Urinary bladder (tissue), 3 donors: ENCODE measurements at regions not wholly inside any gene's neighbourhood (a gene's known extent, or its start where the extent isn't known, plus 50 kb on each side); places are given as distances from the start of the nearest gene placed in this dataset.
"Not testable (repeated sequence)": the region's sequence is repeated elsewhere in the genome, so short reads cannot be mapped to it uniquely, and the experiment has no call there.

ENCODE experiments used
- DNase-seq: peaks from one replicate; pipeline ENCODE4 v3.0.0-alpha.2; 2015; ENCODE audit errors: extremely low spot score
- H3K27ac ChIP-seq: one replicate; pipeline ENCODE4 v1.5.1; 2013; ENCODE audit warnings: low read depth, mild to moderate bottlenecking, moderate library complexity
- H3K36me3 ChIP-seq: one replicate; pipeline ENCODE4 v1.6.1; 2013; ENCODE audit warnings: mild to moderate bottlenecking, moderate library complexity; ENCODE audit not compliant: insufficient read depth
- H3K4me1 ChIP-seq: one replicate; pipeline ENCODE4 v1.6.1; 2013; ENCODE audit warnings: mild to moderate bottlenecking, moderate library complexity; ENCODE audit not compliant: insufficient read depth
- H3K4me3 ChIP-seq: one replicate; pipeline ENCODE4 v1.5.1; 2013; ENCODE audit warnings: low read depth, low read length
- WGBS: extraction: QIAGEN DNeasy Blood & Tissue Kit; methylation state at CpG from one replicate; pipeline ENCODE4 v1.1.7; 2013; 5-methylcytosine and 5-hydroxymethylcytosine counted together
- donor health status: healthy with polysubstance abuse.
- donor health status: healthy.

DNA sequence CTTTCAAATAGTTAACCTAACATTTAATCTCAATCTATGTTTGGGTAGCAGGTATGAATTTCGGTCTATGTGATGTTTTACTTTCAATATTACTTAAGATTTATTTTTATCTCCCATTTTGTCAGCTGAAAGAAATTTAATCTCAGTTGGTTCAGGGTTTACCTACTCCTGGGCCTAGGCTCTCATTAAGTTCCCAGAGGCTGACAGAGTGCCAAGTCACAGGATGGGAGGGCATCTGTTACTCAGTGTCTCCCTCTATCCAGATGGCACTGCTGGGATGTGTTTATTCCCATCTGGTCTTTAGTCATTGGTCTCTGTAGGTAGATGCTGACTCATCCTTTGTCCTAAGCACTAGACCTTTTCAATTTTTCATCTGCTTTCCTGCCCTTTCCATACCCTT, 129.4 kb upstream of the ARSJ start:
- Histone ChIP-seq H3K4me1 (no peaks in the 10 kb centered on the region), H3K36me3 (no peaks in the 10 kb centered on the region), H3K4me3 (no peak overlapping the region), H3K27ac (no peak overlapping the region)
- 88% methylated on average over 1 of the region's 1 CpG for WGBS
- DNase-seq: no peak

DNA sequence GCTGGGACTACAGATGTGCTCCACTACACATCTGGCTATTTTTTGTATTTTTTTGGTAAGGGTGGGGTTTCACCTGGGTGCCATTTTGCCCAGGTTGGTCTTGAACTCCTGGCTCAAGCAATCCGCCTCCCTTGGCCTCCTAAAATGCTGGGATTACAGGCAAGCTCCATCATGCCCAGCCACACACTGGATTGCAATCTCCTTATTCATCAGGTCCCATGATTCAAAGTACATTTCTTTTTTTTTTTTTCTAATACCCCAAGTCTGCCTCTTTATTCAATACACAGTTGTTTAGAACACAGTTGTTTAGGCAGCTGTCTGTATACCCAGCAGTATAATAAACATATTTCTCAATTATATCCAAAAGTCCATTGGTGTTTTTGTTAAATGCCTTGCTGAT, 130.3 kb upstream of the ARSJ start:
- H3K4me1 ChIP-seq: no peaks in the 10 kb centered on the region
- 95% methylated on average over 1 of the region's 1 CpG for WGBS
- no peak overlapping the region for H3K4me3 ChIP-seq
- no peak for DNase-seq
- no peak overlapping the region for H3K27ac ChIP-seq
- H3K36me3 ChIP-seq: no peaks in the 10 kb centered on the region

DNA sequence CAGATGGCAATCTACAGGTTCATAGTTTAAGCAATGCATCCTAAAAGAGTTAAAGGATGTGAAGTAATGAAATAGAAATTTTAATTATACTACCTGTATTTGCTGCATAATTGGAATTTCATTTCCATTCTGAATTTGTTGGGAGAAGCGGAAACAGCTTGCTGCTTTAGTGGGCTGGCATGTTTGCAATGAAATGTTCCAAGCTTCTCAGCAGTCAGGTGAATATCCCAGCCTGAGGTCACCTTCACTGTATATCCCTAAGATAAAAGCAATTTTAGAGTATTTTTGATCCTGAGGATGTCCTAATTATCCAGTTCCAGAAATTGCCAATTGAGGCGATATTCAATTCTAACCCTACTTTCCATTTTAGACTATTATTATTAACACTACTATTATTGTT, 136.1 kb upstream of the ARSJ start:
- WGBS: 74% methylated on average over 2 of the region's 2 CpGs
- Histone ChIP-seq H3K4me3 (no peak overlapping the region), H3K27ac (no peak overlapping the region), H3K4me1 (no peaks in the 10 kb centered on the region), H3K36me3 (no peaks in the 10 kb centered on the region)
- DNase-seq: no peak

DNA sequence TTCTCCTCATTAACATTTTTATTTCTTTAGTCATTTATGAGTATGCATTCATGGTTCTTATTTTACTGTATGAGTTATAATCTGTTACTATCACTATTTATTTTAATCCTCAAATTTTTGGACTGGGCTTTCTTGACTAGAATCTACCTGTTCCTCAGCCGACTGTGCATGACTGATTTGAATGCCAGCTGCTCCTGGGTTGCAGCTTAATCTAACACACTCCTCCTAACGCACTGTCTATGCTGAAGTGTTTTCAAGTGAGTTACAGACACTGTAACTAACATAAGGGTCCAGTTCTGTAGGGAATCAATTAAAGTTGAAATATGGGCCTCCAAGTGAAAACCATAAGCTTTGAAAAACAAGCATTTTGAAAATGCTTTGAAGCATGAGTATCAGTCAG, 137.4 kb upstream of the ARSJ start:
- Histone ChIP-seq H3K4me3 (no peak overlapping the region), H3K4me1 (no peaks in the 10 kb centered on the region), H3K27ac (no peak overlapping the region), H3K36me3 (no peaks in the 10 kb centered on the region)
- 86% methylated on average over 2 of the region's 2 CpGs for WGBS
- DNase-seq: no peak

DNA sequence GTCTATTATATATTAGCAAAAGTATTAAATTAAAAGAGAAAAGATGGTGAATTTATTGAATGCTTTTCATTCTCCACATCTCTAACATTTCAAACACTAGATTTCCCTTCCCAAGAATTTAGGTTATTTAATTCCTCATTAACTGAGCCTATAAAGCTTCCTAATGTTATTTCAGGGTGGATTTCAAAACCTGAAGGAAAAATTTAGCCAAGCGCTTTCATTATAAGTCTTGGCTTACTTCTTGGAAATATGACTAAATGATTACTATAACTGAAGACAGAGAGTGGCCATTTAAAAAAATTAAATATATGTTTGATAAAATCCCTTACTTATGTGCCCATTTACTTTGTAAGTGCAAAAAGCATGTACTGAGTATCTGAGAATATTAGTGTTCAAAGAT, 141.8 kb upstream of the ARSJ start:
- WGBS: 97% methylated on average over 1 of the region's 1 CpG
- DNase-seq: no peak

DNA sequence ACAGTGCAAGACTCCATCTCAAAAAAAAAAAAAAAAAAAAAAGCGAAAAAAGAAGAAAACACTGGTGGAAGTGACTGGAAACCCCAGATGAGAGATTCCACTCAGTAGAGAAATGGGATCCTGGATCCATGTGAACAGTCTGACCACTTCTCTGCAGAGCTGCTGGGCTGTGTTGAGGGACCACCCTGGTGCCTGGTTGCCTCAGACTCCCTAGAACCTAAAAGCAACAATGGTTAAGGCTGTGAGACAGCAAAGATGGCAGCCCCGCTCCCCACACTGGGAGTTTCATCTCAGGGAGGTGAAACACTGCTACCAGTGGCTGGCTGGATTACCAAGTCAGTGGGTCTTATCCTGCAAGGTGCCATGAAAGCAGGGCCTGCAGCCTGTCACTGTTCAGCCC, 152.8 kb upstream of the ARSJ start:
- Histone ChIP-seq H3K4me1 (no peaks in the 10 kb centered on the region), H3K27ac (no peak overlapping the region), H3K4me3 (no peak overlapping the region), H3K36me3 (no peaks in the 10 kb centered on the region)
- WGBS: 99% methylated on average over 2 of the region's 2 CpGs
- no peak for DNase-seq

More for the DNA sequence above, 141.8 kb upstream of the ARSJ start:
- H3K4me1 ChIP-seq: no peaks in the 10 kb centered on the region
- no peaks in the 10 kb centered on the region for H3K36me3 ChIP-seq
- no peak overlapping the region for H3K4me3 ChIP-seq
- H3K27ac ChIP-seq: no peak overlapping the region

DNA sequence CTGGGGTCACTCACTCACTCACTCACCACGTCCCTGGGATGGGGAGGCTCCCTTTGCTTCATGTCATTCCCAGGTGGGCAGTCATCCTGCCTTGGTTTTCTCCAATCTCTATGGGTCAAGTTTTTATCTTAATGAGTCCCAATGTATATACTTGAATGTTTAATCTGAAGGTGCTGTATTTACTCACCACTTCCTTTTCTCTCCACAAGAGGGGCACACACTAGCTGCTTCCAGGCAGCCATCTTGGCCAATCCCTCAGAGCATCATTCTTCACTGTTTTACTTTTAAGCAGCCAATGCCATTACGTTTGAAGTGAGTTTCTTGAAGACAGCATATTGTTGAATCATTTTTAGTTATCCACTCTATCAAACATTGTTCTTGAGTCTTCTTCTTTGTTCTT, 153.4 kb upstream of the ARSJ start:
- Histone ChIP-seq H3K27ac (no peak overlapping the region), H3K36me3 (no peaks in the 10 kb centered on the region), H3K4me3 (no peak overlapping the region), H3K4me1 (no peaks in the 10 kb centered on the region)
- 90% methylated on average over 2 of the region's 2 CpGs for WGBS
- no peak for DNase-seq

DNA sequence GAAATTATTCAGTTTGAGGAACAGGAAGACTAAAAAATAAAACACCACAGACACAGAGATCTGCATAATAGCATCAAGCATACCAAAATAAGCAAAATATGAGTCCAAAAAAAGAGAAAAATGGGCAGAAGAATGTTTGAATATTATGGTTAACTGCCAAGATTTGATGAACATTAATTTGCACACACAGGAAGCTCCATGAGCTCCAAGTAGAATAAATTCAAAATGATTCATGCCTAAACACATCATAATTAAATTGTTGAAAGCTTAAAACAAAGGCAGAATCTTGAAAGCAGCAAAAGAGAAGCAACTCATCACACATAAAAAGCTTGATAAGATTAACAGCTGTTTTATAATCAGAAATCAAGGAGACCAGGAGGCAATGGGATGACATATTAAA, 156.6 kb upstream of the ARSJ start:
- H3K4me1 ChIP-seq: no peaks in the 10 kb centered on the region

DNA sequence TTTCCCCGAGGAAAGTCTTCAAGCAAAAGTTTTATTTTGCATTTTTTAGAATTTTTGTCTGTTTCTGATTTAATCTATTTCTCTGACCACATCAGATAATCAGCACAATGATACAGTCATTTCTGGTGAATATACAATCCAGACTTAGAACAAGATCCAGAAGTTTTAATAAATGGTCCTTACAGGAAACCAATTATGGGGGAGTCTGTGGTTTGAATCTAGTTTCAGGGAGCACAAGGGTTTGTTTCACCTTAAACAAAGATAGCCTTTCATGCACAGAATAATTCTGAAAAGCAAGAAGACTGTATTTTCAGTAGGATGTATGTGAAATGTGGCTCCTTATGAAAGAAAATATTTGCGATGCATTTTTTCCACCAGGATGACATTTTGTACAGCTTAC, 158.5 kb upstream of the ARSJ start:
- Histone ChIP-seq H3K27ac (no peak overlapping the region), H3K4me1 (no peaks in the 10 kb centered on the region)
- no peak for DNase-seq

More for the DNA sequence above, 156.6 kb upstream of the ARSJ start:
- Histone ChIP-seq H3K27ac (no peak overlapping the region), H3K36me3 (no peaks in the 10 kb centered on the region), H3K4me3 (no peak overlapping the region)
- DNase-seq: no peak

DNA sequence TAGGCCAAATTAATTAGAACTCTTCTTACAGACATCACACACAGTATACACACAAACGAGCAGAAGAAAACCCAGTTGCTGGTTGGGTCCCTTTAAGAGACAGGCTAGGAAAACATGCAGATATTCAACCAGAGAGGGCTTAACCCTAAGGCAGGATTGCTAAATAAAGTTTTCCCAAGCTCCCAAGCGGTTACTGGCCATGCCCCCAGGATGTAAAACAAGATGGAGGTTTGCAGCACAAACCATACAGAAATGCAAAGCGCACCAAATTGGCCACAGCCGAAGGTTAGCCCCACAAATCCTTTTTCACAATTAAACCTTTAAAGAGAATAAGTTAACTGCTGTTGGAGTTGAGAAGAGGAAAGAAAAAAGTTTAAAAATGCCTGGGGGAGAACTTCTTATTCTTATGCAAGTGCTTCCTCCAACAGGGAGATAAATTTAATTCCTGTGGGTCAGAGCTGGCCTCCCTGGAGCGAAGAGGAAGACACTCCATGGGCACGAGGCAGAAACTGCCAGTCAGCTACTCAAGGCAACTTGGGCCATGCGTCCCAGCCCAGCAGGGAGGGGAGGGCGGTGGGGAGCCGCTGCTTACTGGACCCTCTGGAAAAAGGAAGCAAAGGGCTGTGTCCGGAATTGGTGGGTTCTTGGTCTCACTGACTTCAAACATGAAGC, 167.6 kb upstream of the ARSJ start:
- H3K4me3 ChIP-seq: no peak overlapping the region
- WGBS: 81% methylated on average over 10 of the region's 10 CpGs
- no peak for DNase-seq
- H3K4me1 ChIP-seq: no peaks in the 10 kb centered on the region
- no peaks in the 10 kb centered on the region for H3K36me3 ChIP-seq
- H3K27ac ChIP-seq: no peak overlapping the region

More for the DNA sequence above, 158.5 kb upstream of the ARSJ start:
- Histone ChIP-seq H3K4me3 (no peak overlapping the region), H3K36me3 (no peaks in the 10 kb centered on the region)
- WGBS: 77% methylated on average over 2 of the region's 2 CpGs

DNA sequence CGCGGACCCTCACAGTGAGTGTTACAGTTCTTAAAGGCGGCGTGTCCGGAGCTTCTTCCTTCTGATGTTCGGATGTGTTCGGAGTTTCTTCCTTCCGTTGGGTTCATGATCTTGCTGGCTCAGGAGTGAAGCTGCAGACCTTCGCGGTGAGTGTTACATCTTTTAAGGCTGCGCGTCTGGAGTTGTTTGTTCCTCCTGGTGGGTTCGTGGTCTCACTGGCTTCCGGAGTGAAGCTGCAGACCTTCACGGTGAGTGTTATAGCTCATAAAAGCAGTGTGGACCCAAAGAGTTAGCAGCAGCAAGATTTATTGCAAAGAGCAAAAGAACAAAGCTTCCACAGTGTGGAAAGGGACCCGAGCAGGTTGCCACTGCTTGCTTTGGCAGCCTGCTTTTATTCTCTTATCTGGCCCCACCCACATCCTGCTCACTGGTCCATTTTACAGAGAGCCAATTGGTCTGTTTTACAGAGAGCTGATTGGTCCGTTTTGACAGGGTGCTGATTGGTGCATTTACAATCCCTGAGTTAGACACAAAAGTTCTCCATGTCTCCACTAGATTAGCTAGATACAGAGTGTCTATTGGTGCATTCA, 168.3 kb upstream of the ARSJ start:
- not testable (repeated sequence) for H3K36me3 ChIP-seq, DNase-seq, H3K4me3 ChIP-seq, H3K27ac ChIP-seq, H3K4me1 ChIP-seq
- 81% methylated on average over 17 of the region's 17 CpGs for WGBS

DNA sequence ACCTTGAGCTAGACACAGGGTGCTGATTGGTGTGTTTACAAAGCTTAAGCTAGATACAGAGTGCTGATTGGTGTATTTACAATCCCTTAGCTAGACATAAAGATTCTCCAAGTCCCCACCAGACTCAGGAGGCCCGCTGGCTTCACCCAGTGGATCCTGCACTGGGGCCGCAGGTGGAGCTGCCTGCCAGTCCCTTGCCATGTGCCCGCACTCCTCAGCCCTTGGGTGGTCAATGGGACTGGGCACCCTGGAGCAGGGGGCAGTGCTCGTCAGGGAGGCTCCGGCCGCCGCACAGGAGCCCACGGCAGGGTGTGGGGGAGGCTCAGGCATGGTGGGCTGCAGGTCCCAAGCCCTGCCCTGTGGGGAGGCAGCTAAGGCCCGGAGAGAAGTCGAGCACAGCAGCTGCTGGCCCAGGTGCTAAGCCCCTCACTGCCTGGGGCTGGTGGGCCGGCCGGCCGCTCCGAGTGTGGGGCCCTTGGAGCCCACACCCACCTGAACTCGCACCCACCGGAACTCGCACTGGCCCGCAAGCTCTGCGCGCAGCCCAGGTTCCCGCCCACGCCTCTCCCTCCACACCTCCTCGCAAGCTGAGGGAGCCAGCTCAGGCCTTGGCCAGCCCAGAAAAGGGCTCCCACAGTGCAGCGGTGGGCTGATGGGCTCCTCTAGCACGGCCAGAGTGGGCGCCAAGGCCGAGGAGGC, 169.1 kb upstream of the ARSJ start:
- WGBS: 97% methylated on average over 27 of the region's 27 CpGs
- H3K27ac ChIP-seq, H3K36me3 ChIP-seq, H3K4me1 ChIP-seq, H3K4me3 ChIP-seq, DNase-seq: not testable (repeated sequence)

DNA sequence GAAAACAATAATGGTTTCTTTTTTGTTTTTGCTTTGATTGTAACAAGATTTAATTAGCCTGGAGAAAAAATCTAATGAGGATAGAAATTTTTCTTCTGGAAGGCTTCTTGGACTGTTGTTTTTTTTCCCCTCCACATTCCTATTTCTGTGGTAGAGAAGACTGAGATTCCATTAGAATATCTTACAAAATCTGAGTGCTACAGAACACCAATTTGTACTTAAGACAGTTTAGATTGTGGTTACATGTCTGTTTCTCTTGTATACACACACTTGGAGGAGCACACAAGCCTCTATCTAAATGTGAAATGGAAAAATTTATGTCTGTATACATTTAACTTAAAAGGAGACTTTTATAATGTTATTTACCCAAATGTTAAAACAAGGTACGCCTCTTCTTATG, 176.9 kb upstream of the ARSJ start:
- H3K4me1 ChIP-seq: no peaks in the 10 kb centered on the region
- no peak overlapping the region for H3K27ac ChIP-seq
- H3K36me3 ChIP-seq: no peaks in the 10 kb centered on the region
- DNase-seq: no peak
- H3K4me3 ChIP-seq: no peak overlapping the region
- 76% methylated on average over 1 of the region's 1 CpG for WGBS

DNA sequence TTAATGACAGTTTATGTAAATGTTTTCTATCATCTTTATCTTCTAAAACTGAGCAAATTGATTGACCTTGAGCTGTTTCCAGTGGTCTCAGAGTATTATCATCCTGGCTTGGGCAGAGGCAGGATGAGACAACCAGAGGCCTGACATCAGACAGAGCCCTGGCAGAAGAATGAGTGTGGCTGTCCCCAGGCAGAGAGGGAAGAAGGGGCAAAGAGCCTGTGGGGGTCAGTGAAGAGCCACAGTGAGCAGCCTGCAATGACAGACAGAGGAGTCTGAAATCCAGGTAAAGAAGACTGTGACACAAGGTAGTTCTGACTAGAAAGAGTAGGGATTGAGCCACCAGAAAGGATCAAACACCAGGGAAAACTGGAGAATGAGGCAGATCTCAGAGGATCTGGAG, 182.4 kb upstream of the ARSJ start:
- Histone ChIP-seq H3K4me3 (no peak overlapping the region), H3K27ac (no peak overlapping the region), H3K36me3 (no peaks in the 10 kb centered on the region), H3K4me1 (no peaks in the 10 kb centered on the region)
- no peak for DNase-seq
